ENCODE measurements at regions not wholly inside any gene's neighbourhood (a gene's known extent, or its start where the extent isn't known, plus 50 kb on each side); places are given as distances from the start of the nearest gene placed in this dataset.

GRCh38 chr6:23390221-23390620 is 735.8 kb upstream of the NRSN1 start:
- no peak for DNase-seq
- TF ChIP-seq CTCF (IDR thresholded peaks at IDR 0.05; ENCODE audit: low read depth, low read length), result no peak
- no peaks in the 10 kb centered on the region for H3K27me3 ChIP-seq
- peaks cover 4% of the 10 kb centered on the region; the same call in 1 of the 2 replicates for H3K4me1 ChIP-seq
- H3K9me3 ChIP-seq, result no peaks in the 10 kb centered on the region
- no peaks in the 10 kb centered on the region for H3K36me3 ChIP-seq
- H3K4me3 ChIP-seq (ENCODE audit: low read depth, low read length), result no peak overlapping the region

DNA sequence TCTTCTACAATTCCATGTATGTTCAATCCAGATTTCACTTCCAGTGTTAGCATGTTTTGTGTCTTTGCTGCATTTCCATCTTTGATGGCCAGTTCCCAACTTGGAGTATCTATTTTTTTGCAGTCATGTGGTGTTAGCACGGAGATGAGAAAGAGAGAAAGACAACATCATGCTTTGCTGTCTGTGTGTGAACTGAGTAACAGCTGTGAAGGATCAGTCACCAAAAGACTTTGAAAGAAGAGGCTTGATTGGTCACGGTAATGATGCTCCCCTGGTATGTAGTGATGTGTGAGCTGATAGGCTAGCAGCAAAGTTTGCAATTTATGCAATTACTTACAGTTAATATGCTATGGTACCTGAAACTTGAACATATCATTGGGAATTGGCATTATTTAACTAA is 731.3 kb upstream of the NRSN1 start:
- H3K4me1 ChIP-seq, result peaks cover 4% of the 10 kb centered on the region; the same call in 1 of the 2 replicates
- TF ChIP-seq CTCF (IDR thresholded peaks at IDR 0.05; ENCODE audit: low read depth, low read length), result no peak
- no peak for DNase-seq
- no peaks in the 10 kb centered on the region for H3K36me3 ChIP-seq
- H3K4me3 ChIP-seq (ENCODE audit: low read depth, low read length), result no peak overlapping the region
- no peaks in the 10 kb centered on the region for H3K27me3 ChIP-seq
- no peaks in the 10 kb centered on the region for H3K9me3 ChIP-seq

- DNase-seq, result no peak
- no peaks in the 10 kb centered on the region for H3K36me3 ChIP-seq
- TF ChIP-seq CTCF (IDR thresholded peaks at IDR 0.05; ENCODE audit: low read depth, low read length), result no peak
- H3K27me3 ChIP-seq, result no peaks in the 10 kb centered on the region
- no peak overlapping the region for H3K4me3 ChIP-seq (ENCODE audit: low read depth, low read length)
- no peaks in the 10 kb centered on the region for H3K9me3 ChIP-seq
- peaks cover 4% of the 10 kb centered on the region; the same call in 1 of the 2 replicates for H3K4me1 ChIP-seq
Measured at GRCh38 chr6:23395381-23395780, 730.6 kb upstream of the NRSN1 start.

DNA sequence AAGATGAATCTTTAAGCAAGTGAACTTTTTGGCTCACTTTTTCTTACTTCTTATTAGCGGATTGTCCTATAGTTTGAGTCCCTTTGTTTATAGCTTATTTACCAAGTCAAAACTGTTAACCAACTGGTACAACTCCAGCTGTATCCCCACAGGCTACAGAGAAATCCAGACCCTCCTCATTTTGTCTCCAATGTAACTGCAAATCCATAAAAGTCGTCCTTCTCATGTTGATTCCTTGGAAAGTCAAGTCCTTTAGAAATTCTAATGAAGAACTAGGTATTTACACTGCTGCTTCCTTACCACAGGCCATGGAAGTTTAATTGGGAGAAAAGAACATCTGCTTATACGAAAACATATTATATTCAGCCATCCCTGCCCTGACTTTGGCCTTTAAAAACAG is 729.1 kb upstream of the NRSN1 start:
- Histone ChIP-seq H3K9me3 (no peaks in the 10 kb centered on the region), H3K27me3 (no peaks in the 10 kb centered on the region), H3K36me3 (no peaks in the 10 kb centered on the region), H3K4me1 (peaks cover 4% of the 10 kb centered on the region; the same call in 1 of the 2 replicates), H3K4me3 (ENCODE audit: low read depth, low read length) (no peak overlapping the region)
- TF ChIP-seq CTCF (IDR thresholded peaks at IDR 0.05; ENCODE audit: low read depth, low read length), result no peak
- DNase-seq, result no peak

DNA sequence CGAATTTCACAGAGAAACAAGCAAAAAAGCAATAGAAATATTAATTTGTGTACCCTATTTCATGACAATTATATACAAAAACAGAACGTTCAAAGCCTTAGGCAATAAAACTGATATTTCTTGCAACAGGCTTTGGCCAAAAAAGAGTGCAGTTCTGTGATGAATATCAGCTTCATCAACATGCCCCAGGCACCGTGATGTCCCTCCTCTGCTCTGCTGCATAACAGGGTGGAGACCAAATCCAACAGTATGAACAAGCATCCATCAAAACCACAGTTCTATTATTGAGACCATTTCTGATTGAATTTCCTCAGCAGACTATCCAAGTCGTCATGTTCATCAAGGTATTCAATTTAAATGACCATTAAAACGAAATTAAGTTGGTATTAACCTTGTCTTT is 722.6 kb upstream of the NRSN1 start:
- Histone ChIP-seq H3K4me1 (peaks cover 34% of the 10 kb centered on the region), H3K27me3 (no peaks in the 10 kb centered on the region), H3K4me3 (ENCODE audit: low read depth, low read length) (peak overlapping the region; percentile 1; the same call in 1 of the 2 replicates), H3K9me3 (no peaks in the 10 kb centered on the region), H3K36me3 (no peaks in the 10 kb centered on the region)
- peak; percentile 56 for DNase-seq
- TF ChIP-seq CTCF (IDR thresholded peaks at IDR 0.05; ENCODE audit: low read depth, low read length), result no peak

- Histone ChIP-seq H3K9me3 (no peaks in the 10 kb centered on the region), H3K4me1 (peaks cover 31% of the 10 kb centered on the region), H3K27me3 (no peaks in the 10 kb centered on the region), H3K4me3 (ENCODE audit: low read depth, low read length) (no peak overlapping the region), H3K36me3 (no peaks in the 10 kb centered on the region)
- no peak for DNase-seq
- TF ChIP-seq CTCF (IDR thresholded peaks at IDR 0.05; ENCODE audit: low read depth, low read length), result no peak
Measured at GRCh38 chr6:23409531-23409930, 716.5 kb upstream of the NRSN1 start.
